NCI-H2227 treated with DMSO at 0.1 percent for 48 hours (cell line): ENCODE measurements at regions not wholly inside any gene's neighbourhood (a gene's known extent, or its start where the extent isn't known, plus 50 kb on each side); places are given as distances from the start of the nearest gene placed in this dataset.
"Not testable (repeated sequence)": the region's sequence is repeated elsewhere in the genome, so short reads cannot be mapped to it uniquely, and the experiment has no call there.

Experiments used
- DNase-seq: peaks from one replicate; lab custom pipeline; 2025; lab: John Stamatoyannopoulos, UW

DNA sequence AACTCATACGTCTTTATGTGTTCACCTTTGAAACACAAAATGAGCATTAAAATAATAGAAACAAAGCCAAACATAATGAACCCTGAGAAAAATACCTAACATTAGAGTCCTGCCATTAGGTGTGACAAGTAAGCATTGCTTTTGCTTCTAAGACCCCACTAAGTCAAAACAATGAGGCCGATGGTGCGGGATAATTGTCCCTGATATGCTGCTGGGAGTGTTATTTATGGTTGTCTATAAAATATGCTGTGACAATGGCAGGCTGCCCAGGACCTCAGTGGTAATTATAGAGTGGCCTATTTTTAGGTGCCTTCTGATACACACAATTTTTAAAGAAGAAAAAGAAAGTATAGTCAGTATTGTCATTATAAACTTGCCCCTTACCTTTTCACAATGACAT is 1423.1 kb downstream of the AMY1C start:
- DNase-seq: no peak

DNA sequence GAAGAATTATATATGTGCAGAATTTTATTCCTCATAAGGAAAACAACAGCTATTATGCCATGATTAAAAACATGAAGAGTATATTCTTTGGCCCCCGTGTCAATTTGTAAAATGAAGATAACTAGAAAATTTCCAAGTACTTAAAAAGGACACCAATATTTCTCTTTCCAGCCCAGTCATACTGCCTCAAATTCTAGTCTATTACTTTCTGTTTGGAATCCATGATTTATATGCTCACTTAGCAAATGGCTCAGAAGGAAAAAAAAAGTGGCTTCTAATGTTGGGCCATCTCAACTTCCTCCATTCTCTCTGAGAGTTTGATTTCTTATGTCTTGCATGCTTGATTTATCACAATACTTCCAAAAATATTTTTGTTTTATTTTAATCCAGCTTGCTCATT is 1431.1 kb downstream of the AMY1C start:
- no peak for DNase-seq

GRCh38 chr1:105204836-105205371 is 1455.2 kb downstream of the AMY1C start:
- no peak for DNase-seq

DNA sequence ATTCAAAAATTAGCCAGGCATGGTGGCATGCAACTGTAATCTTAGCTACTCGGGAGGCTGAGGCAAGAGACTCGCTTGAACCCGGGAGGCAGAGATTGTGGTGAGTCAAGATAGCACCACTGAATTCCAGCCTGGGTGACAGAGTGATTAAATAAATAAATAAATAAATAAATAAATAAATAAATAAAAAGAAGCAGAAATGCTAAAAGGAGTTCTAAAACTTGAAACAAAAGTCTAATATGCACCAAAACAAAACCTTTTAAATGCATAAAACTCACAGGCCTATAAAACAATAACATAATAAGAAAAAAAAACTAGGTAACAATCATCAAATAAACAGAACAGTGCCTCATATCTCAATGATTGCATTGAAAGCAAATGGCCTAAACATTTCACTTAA is 1458.9 kb downstream of the AMY1C start:
- DNase-seq: no peak

- no peak for DNase-seq
Measured at GRCh38 chr1:105210747-105211146, 1461.0 kb downstream of the AMY1C start.

GRCh38 chr1:105231378-105231777 is 1481.7 kb downstream of the AMY1C start:
- no peak for DNase-seq

DNA sequence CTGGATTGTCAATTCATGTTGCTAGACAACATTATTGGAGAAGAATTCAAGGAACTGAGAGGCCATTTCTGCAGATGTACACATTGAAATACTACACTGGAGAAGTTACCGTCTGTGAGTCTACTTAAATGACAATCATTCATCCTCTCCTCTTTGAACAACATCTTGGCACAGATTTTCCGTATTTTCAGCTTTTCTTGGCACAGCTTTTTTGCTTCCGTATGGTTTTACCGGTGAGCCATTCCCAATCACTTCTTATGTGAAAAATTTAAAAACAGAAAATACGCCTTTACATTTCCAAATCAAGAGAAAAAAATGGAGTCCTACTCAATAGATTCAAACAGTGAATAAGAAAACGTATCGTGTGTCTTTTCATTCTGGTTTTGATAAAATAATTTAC is 1493.7 kb downstream of the AMY1C start:
- no peak for DNase-seq

- no peak for DNase-seq
Measured at GRCh38 chr1:105243969-105244368, 1494.3 kb downstream of the AMY1C start.

GRCh38 chr1:105254906-105255305 is 1505.2 kb downstream of the AMY1C start:
- no peak for DNase-seq

DNA sequence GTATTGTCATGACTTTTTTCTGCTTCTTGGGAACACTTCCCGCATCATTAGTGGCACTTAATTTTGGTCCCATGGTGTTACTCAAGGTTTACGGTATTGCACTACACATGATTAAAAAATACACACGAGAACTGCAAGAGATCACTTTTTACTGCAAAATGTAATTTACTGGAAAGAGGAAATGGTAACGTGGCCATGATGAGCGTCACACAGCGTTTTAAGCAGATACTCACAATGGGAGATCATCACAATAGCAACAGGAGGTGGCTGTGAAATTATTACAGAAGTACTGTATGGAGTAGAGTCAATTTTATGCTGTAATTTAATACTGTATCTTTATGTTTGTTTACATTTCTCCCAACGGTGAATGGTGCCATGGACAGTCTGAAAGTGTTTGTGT is 1510.3 kb downstream of the AMY1C start:
- DNase-seq: no peak

GRCh38 chr1:105270966-105271365 is 1521.3 kb downstream of the AMY1C start:
- DNase-seq: no peak

DNA sequence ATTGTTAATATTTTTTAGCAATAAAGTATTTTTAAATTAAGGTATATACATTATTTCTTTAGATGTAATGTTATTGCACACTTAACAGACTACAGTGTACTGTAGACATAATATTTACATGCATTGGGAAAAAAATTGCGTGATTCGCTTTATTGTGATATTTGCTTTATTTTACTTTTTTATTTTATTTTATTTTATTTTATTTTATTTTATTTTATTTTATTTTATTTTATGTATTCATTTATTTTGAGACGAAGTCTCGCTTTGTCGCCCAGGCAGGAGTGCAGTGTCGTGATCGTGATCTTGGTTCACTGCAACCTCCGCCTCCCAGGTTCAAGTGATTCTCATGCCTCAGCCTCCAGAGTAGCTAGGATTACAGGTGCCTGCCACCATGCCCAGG is 1522.7 kb downstream of the AMY1C start:
- DNase-seq: not testable (repeated sequence)

DNA sequence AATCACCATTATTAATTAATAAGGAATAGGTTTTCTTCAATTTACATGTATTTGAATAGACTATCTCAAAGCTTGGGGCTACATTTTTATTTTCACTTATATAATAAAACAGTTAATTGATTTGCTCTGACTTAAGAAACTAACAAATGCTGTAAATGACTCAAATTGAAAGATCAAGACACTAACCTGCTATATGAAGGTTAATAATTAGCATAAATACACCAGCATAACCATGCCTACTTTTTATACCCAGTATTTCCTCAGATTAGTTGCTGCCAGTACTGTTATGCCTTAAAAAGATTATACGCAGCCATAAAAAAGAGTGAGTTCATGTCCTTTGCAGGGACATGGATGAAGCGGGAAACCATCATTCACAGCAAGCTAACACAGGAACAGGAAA is 1545.1 kb downstream of the AMY1C start:
- DNase-seq: no peak

- no peak for DNase-seq
Measured at GRCh38 chr1:105310063-105310462, 1560.4 kb downstream of the AMY1C start.

GRCh38 chr1:105317976-105318375 is 1568.3 kb downstream of the AMY1C start:
- DNase-seq: no peak

DNA sequence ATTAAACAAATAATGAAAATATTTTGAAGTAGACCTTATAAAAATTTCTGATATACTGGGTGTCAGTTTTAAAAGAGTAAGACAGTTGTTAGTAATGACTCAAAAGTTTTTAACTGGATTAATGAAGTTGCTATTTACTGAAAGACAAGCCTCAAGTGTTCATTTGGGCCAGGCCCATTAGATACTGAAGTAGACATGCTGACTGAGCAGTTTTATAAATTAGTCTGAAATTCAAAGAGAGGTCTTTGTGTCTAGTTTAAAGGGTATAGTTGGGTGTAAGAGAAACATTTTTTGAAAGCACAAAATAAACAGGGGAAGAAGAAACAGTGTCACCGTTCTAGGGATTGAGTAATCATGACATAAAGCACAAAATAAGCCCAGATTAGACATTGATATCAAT is 1577.2 kb downstream of the AMY1C start:
- no peak for DNase-seq

DNA sequence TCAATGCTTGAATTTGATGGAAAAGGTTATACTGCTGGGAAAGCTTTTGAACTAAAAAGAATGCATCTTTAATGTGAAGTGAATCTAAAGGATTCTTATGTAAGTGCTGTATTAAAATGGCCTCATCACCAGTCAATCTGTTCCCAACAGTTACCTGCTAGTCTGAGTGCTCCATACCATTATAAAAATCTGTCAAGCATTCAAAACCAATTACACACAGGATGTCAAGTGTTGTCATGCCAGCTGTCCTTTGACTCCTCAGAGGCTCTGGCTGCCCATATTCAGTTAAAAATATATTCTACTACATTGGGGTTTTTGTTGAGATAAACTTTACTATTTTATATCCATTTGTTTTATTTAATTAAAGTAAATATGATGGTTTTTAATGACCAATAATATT is 1587.7 kb downstream of the AMY1C start:
- no peak for DNase-seq

GRCh38 chr1:105343317-105343716 is 1593.6 kb downstream of the AMY1C start:
- no peak for DNase-seq

- no peak for DNase-seq
Measured at GRCh38 chr1:105359457-105359856, 1609.8 kb downstream of the AMY1C start.

DNA sequence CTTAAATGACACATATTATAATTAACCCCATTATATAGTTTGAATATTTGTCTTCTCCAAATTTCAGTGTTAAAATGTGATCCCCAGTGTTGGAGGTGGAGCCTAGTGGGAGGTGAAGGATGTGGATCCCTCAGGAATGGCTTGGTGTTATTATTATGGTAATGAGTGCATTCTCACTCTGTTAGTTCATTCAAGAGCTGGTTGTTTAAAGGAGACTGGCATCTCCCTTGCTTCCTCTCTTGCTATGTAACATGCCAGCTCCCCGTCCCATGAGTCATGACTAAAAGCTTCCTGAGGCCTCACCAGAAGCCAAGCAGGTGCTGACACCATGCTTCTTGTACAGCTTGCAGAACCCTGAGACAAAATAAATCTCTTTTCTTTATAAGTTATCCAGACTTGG is 1612.7 kb downstream of the AMY1C start:
- no peak for DNase-seq

DNA sequence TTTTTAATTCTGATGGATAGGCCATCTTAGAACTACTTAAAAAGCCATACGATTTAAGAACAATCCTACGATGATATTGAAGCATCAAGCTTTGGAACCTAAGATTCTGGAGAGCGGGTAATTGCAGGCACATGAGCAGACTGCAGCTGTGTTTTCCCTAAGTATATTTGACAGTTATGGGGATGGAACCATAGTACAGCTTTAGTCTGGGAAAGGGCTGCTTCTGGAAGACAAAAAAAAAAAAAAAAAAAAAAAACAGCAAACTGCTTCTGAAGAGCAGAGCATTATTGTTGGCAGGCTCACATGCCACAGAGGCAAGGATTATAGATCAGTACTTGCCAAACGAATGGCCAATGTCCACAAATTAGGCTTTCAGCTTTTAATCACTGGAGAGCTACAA is 1618.7 kb downstream of the AMY1C start:
- DNase-seq: no peak

DNA sequence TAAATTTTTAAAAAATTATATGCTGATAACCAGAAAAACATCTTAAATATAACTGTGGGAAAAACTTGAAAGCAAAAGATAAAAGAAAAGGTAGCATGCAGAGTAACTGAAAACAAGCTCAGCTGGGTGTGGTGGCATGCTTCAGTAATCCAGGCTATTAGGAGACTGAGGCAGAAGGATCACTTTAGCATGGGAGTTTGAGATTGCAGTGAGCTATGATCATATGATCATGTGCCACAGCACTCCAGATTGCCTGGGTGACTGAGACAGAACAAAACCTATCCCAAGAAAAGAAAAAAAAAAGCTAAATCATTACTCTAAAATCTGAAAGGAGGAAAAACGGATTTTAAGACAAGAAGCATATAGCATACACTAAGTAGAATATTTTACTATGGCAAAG is 1624.0 kb downstream of the AMY1C start:
- DNase-seq: no peak

- DNase-seq: no peak
Measured at GRCh38 chr1:105386489-105386888, 1636.8 kb downstream of the AMY1C start.

DNA sequence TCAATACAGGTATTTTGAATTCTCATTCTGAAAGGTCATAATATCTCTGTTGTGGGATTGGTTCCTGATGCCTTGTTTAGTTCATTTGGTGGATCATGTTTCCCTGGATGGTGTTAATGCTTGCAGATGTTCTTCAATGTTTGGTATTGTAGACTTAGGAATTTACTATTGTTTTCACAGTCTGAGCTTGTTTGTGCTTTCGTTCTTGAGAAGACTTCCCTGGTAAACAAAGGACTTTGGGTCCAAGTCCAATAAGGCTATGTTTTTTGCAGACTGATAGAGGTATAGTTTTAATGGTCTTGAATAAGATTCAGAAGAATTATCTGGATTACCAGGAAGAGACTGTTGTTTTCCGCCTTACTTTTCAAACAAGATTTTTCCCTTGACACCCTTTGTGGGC is 1646.3 kb downstream of the AMY1C start:
- DNase-seq: no peak

DNA sequence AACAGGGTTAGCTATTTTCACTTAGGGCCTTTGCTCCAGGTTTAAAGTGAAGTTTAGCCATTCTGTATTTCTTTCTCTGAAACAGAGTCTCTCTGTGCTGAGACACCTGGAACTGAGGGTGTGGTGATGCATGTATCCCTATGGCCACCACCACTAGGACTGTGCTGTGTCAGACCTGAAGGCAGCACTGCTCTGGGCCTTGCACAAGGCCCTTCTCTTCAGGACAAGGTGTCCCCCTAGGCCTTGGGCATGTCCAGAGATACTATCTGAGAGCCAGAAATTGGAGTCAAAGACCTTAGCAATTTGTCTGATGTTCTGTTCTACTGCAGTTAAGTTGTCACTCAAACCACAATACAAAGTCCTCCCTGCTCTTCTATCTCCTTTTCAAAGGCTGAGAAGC is 1649.2 kb downstream of the AMY1C start:
- DNase-seq: no peak
